Aorta (tissue), 5 donors: ENCODE measurements at regions not wholly inside any gene's neighbourhood (a gene's known extent, or its start where the extent isn't known, plus 50 kb on each side); places are given as distances from the start of the nearest gene placed in this dataset.

Experiments used
- ATAC-seq: fragments of 200-7000 bp; cut with Tn5 transposase; one replicate; pipeline ENCODE4 v1.9.1; 2022; ENCODE audit warnings: moderate library complexity; ENCODE audit not compliant: low FRiP score
- DNase-seq, 2 donors: peaks; one replicate each; pipeline ENCODE4 v3.0.0-alpha.2; 2020
- H3K27ac ChIP-seq, 2 donors: one replicate each; pipeline ENCODE4 v1.5.1; 2013; ENCODE audit warnings: low read length in 2 of 2, mild to moderate bottlenecking in 2 of 2, moderate library complexity in 2 of 2, control low read depth in 1 of 2, inconsistent platforms in 1 of 2, low read depth in 1 of 2
- H3K27me3 ChIP-seq, 2 donors: one replicate each; pipeline ENCODE4 v1.6.1; 2013; ENCODE audit warnings: control low read depth in 1 of 2, low read length in 1 of 2, mild to moderate bottlenecking in 1 of 2, moderate library complexity in 1 of 2; ENCODE audit not compliant: insufficient read depth in 2 of 2, control insufficient read depth in 1 of 2
- H3K36me3 ChIP-seq, 2 donors: one replicate each; pipeline ENCODE4 v1.6.1; 2013; ENCODE audit warnings: control low read depth in 1 of 2, low read length in 1 of 2, mild to moderate bottlenecking in 1 of 2; ENCODE audit not compliant: insufficient read depth in 2 of 2, control insufficient read depth in 1 of 2
- H3K4me1 ChIP-seq, 2 donors: one replicate each; pipeline ENCODE4 v1.6.1; 2013; ENCODE audit warnings: low read length in 2 of 2, control low read depth in 1 of 2, mild to moderate bottlenecking in 1 of 2, moderate library complexity in 1 of 2; ENCODE audit not compliant: insufficient read depth in 2 of 2, control insufficient read depth in 1 of 2
- H3K4me3 ChIP-seq, 2 donors: one replicate each; pipeline ENCODE4 v1.5.1; 2013; ENCODE audit warnings: low read length in 2 of 2, control low read depth in 1 of 2, mild to moderate bottlenecking in 1 of 2
- H3K9me3 ChIP-seq: one replicate; pipeline ENCODE4 v1.6.1; 2013; ENCODE audit warnings: mild to moderate bottlenecking, low read length; ENCODE audit not compliant: control insufficient read depth
- WGBS, 2 donors: extraction: QIAGEN DNeasy Blood & Tissue Kit; methylation state at CpG; one replicate each; pipeline ENCODE4 v1.1.7; 2013; 5-methylcytosine and 5-hydroxymethylcytosine counted together
- intact Hi-C, 2 donors: fragments of 100-400 bp; cut with DNase I; formaldehyde crosslinking; loops; one replicate each; pipeline versions ENCODE4 v1.14.2 to v1.15.0; 2022
- donor health status: healthy with polysubstance abuse.
- donor health status: Bipolar disorder and iron deficiency.
- donor health status: DM: no; HTN: no; CAD: no.
- donor health status: DM: no; HTN: no; CAD: no.
- donor health status: DM: yes; HTN: yes; CAD: no.

DNA sequence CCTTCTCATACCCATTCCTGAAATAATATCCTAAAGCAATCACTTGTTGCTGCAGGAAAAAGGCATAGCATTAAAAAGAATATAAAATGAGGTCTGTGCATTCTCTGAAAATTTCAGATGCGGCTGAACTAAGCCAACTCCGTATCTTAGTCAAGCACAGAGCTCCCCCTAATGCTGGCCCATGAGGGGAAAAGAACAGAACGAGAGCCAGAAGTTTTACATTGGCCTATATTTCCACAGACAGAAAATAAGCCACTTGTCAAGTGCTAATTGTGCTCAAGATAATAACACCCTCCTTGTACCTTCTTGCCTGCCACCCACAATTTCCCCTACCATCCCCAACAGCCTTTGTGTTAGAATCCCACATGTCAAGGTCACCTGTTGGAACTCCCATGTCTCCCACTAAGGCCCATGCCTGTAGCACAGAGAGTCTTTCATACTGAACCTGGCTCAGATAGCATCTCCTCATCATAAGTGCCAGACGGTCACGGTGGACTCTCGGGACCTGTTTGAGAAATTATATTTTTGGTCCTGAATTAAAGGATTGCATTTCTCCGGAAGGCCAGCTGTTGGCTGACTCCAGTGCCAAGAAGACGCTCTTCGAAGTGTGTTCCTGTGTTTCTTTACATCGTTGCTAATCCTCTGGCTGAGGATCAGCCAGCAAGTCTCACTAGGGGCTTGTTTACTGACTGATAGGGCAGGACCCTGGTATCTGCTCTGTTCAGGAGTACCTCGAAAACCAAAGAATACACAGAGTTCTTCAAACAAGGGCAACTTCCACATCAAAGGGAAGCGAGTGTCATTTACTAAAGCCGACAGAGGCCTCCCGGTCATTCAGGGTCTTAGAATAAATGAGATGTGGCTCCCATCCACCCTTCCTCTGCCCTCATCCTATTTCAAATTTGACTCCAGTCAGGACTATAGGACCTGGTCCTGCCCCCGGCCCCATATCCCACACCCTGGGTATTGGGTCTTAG is 183.4 kb upstream of the FBXL4 start:
- H3K4me1 ChIP-seq = no peaks in the 10 kb centered on the region
- no peaks in the 10 kb centered on the region for H3K9me3 ChIP-seq
- no peak overlapping the region for H3K4me3 ChIP-seq
- intact Hi-C loops = no loop called here
- no peak for ATAC-seq
- H3K27me3 ChIP-seq = no peaks in the 10 kb centered on the region
- 71 to 75% methylated on average over 15 of the region's 15 CpGs for WGBS, 2 donors
- H3K27ac ChIP-seq = no peak overlapping the region
- DNase-seq = no peak
- no peaks in the 10 kb centered on the region for H3K36me3 ChIP-seq

DNA sequence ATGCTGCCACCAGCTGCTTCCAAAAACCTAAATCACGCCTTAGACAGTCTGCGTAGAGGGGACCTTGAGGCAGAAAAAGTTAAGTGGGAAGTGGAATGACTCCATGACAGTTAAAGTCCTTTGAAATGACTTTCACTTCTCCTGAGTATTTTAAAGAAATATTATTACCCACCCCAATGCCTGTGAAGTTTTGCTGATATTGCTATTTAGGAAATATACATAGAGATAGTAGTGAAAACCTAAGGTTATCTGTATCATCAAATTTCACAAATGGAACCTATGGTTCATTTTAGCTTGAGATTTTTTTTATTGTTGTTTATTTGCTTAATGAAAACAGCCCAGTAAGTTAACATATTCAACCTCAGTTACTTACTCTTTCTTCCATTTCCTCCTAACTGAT is 182.1 kb upstream of the FBXL4 start:
- Histone ChIP-seq H3K27ac (no peak overlapping the region), H3K4me3 (no peak overlapping the region), H3K4me1 (no peaks in the 10 kb centered on the region), H3K36me3 (no peaks in the 10 kb centered on the region), H3K27me3 (no peaks in the 10 kb centered on the region), H3K9me3 (no peaks in the 10 kb centered on the region)
- ATAC-seq = no peak
- WGBS, 2 donors = 90 to 94% methylated on average over 2 of the region's 2 CpGs
- intact Hi-C loops = no loop called here
- no peak for DNase-seq

GRCh38 chr6:99121748-99122147 is 174.0 kb upstream of the FBXL4 start:
- no peak overlapping the region for H3K27ac ChIP-seq
- no peaks in the 10 kb centered on the region for H3K36me3 ChIP-seq
- DNase-seq = no peak
- no peaks in the 10 kb centered on the region for H3K4me1 ChIP-seq
- no peak for ATAC-seq
- H3K27me3 ChIP-seq = no peaks in the 10 kb centered on the region
- intact Hi-C loops = no loop called here
- WGBS, 2 donors = 52 to 54% methylated on average over 3 of the region's 3 CpGs
- no peaks in the 10 kb centered on the region for H3K9me3 ChIP-seq
- H3K4me3 ChIP-seq = no peak overlapping the region

DNA sequence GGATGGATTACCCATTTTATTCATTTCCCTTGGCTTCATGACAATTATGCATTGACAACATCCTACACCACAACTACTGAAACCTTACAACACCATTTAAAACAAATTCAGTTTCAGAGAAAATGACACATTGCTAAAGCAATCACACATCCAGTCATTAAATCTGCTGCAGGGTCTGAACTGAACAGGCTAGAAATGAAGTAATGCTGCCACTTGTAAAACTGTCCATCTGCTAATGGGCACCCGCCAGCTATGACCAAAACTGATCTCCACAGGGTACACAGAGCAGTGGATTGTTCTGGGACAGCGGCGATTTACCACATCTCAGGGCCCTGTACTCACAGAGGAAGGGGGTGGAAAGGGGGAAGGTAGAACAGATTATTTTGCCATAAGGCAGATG is 172.9 kb upstream of the FBXL4 start:
- no peaks in the 10 kb centered on the region for H3K27me3 ChIP-seq
- H3K4me3 ChIP-seq = no peak overlapping the region
- no peaks in the 10 kb centered on the region for H3K4me1 ChIP-seq
- no peak for ATAC-seq
- intact Hi-C loops = no loop called here
- no peak for DNase-seq
- no peaks in the 10 kb centered on the region for H3K9me3 ChIP-seq
- H3K36me3 ChIP-seq = no peaks in the 10 kb centered on the region
- 88 to 94% methylated on average over 3 of the region's 3 CpGs for WGBS, 2 donors
- no peak overlapping the region for H3K27ac ChIP-seq

- ATAC-seq (no peak), DNase-seq (no peak)
- Histone ChIP-seq H3K4me1 (no peaks in the 10 kb centered on the region), H3K4me3 (no peak overlapping the region), H3K36me3 (no peaks in the 10 kb centered on the region), H3K9me3 (no peaks in the 10 kb centered on the region), H3K27me3 (no peaks in the 10 kb centered on the region), H3K27ac (no peak overlapping the region)
- WGBS, 2 donors = 48 to 52% methylated on average over 8 of the region's 8 CpGs
- intact Hi-C loops = loop anchor here in 1 of 2 donors (10.0 kb wide), 1 partner anchor 275 kb away; no protein-coding TSS in a partner anchor
Observed at GRCh38 chr6:99119109-99120031, 171.6 kb upstream of the FBXL4 start.

- H3K4me1 ChIP-seq = no peaks in the 10 kb centered on the region
- H3K27me3 ChIP-seq = no peaks in the 10 kb centered on the region
- WGBS, 2 donors = 92 to 93% methylated on average over 5 of the region's 5 CpGs
- H3K9me3 ChIP-seq = no peaks in the 10 kb centered on the region
- no peak for DNase-seq
- intact Hi-C loops = loop anchor here in 1 of 2 donors (10.0 kb wide), 1 partner anchor 270 kb away; no protein-coding TSS in a partner anchor
- no peak for ATAC-seq
- H3K27ac ChIP-seq = no peak overlapping the region
- H3K4me3 ChIP-seq = no peak overlapping the region
- H3K36me3 ChIP-seq = no peaks in the 10 kb centered on the region
Observed at GRCh38 chr6:99114769-99115406, 167.1 kb upstream of the FBXL4 start.

GRCh38 chr6:99111590-99111989 is 163.8 kb upstream of the FBXL4 start:
- peaks cover 3% of the 10 kb centered on the region for H3K9me3 ChIP-seq
- no peak overlapping the region for H3K4me3 ChIP-seq
- no peaks in the 10 kb centered on the region for H3K4me1 ChIP-seq
- no peaks in the 10 kb centered on the region for H3K36me3 ChIP-seq
- WGBS, 2 donors = 90 to 99% methylated on average over 3 of the region's 3 CpGs
- DNase-seq = no peak
- no peak overlapping the region for H3K27ac ChIP-seq
- H3K27me3 ChIP-seq = no peaks in the 10 kb centered on the region
- ATAC-seq = no peak
- intact Hi-C loops = loop anchor here in 1 of 2 donors (10.0 kb wide), 1 partner anchor 267 kb away; no protein-coding TSS in a partner anchor

DNA sequence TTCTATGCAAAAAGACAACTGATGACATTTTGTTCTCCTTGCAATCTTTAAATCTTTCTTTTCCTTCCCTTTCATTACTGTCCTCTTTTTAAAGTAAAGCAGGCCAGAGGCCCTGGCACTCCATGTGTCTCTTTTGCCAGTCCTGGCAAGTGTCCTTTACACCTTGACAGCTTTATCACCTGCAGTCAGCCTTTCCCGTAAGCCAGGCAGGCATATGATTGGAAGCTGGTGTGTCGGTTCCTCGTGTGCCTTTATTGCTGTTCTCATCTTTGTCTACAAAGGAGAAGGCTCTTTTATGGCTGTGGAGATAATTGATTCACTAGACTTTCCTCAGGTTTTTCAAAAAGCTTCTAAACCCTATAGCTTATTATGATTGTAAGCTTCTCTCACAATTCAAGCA is 162.3 kb upstream of the FBXL4 start:
- intact Hi-C loops = loop anchor here in 1 of 2 donors (10.0 kb wide), 1 partner anchor 265 kb away; no protein-coding TSS in a partner anchor
- no peak overlapping the region for H3K4me3 ChIP-seq
- H3K36me3 ChIP-seq = no peaks in the 10 kb centered on the region
- DNase-seq = no peak
- peaks cover 3% of the 10 kb centered on the region for H3K9me3 ChIP-seq
- H3K4me1 ChIP-seq = no peaks in the 10 kb centered on the region
- ATAC-seq = no peak
- H3K27ac ChIP-seq = no peak overlapping the region
- 63 to 66% methylated on average over 3 of the region's 3 CpGs for WGBS, 2 donors
- no peaks in the 10 kb centered on the region for H3K27me3 ChIP-seq
